ENCODE measurements at regions not wholly inside any gene's neighbourhood (a gene's known extent, or its start where the extent isn't known, plus 50 kb on each side); places are given as distances from the start of the nearest gene placed in this dataset.
A peak's percentile ranks its signal among the peaks of the same experiment; 100 is the strongest.

DNA sequence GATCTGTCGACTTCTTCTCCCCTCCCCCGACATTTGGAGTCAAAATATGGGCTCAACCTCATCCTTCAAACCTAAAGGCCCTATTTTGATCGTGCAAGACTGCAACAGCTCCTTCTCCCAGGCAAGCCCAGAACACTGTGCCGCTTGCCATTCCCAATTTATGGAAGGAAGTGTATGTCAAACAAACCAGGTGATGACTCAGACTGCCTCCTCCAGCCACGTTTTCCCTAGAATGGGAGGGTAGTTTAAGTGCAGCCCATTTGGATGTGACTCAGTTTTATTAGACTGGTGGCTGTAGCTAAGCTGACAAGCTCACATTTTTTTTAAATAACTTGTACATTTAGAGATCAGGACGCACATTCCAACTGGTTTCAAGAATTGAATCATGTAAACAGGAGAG is 570.4 kb upstream of the DIPK2B start:
- H3K4me3 ChIP-seq (ENCODE audit: control insufficient read depth, low read depth, low read length): peak overlapping the region; percentile 53
- TF ChIP-seq, protein P1, sequence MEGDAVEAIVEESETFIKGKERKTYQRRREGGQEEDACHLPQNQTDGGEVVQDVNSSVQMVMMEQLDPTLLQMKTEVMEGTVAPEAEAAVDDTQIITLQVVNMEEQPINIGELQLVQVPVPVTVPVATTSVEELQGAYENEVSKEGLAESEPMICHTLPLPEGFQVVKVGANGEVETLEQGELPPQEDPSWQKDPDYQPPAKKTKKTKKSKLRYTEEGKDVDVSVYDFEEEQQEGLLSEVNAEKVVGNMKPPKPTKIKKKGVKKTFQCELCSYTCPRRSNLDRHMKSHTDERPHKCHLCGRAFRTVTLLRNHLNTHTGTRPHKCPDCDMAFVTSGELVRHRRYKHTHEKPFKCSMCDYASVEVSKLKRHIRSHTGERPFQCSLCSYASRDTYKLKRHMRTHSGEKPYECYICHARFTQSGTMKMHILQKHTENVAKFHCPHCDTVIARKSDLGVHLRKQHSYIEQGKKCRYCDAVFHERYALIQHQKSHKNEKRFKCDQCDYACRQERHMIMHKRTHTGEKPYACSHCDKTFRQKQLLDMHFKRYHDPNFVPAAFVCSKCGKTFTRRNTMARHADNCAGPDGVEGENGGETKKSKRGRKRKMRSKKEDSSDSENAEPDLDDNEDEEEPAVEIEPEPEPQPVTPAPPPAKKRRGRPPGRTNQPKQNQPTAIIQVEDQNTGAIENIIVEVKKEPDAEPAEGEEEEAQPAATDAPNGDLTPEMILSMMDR (IDR thresholded peaks at IDR 0.05; ENCODE audit: control insufficient read depth, insufficient read depth, low read depth, low read length, missing control alignments): no peak
- peak; percentile 92 for DNase-seq (ENCODE audit: low read depth)

DNA sequence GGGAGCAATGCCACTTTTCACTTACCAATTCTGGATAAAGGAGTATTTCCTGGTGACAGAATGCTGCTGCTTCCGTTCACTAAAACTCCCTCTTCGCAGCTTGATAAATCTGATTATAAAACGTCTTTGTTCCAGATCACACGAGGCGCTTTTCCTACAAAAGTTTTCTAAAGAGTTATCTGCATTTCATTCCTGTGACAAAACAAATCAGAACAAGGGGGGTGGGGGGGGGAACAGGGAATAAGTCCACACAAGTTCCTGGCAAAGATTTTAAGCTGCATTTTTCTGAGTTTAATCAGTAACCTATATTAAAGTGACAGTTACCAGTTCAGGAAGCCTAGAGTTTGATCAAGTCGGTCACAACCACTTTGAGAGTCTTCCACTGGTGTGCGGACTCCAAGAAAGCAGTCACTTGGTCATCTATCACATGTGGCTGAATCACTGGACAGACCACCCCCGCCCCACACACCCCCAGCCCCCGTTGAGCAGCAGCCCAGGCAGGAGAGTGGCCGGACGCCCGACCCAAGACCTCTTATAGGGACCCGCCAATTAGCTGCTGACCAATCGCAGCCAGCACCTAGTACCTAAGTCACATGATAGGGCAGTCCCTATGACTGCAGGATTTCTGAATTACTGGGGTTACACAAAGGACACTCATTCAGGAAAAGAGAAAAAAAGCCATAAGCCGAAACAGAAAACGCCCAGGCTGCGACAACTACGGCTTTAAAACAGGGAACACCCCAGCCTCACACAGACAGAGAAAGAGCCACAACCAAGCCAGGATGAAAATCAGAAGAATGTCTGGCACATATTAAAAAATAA is 569.3 kb upstream of the DIPK2B start:
- peak overlapping the region; percentile 53 for H3K4me3 ChIP-seq (ENCODE audit: control insufficient read depth, low read depth, low read length)
- TF ChIP-seq, protein P1 (IDR thresholded peaks at IDR 0.05; ENCODE audit: control insufficient read depth, insufficient read depth, low read depth, low read length, missing control alignments): no peak
- peak; percentile 80 for DNase-seq (ENCODE audit: low read depth)

DNA sequence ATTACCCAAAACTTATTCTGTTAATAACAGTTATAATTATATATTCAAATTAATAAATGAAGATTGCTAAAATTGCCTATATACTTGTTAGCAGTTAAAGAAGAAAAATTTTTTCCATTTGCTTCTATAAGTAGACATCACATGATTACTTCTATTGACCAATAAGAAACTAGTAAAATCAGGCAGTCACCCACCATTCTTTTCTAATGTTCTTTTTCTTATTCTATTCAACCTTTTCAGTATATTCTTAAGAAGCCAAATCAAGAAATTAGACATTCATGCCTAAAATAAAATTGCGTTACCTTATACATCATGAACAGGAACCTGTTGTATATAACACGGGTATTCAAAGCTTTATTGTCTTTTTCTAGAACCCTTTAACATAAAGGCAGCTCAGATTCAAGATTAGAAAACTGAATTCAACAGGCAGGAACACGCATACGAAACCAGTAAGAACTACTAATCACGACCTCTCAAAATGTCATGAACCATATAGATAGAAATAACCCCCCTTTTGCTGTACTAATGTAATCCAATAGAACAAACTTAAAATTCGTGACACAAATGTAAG is 568.1 kb upstream of the DIPK2B start:
- peak overlapping the region; percentile 53 for H3K4me3 ChIP-seq (ENCODE audit: control insufficient read depth, low read depth, low read length)
- TF ChIP-seq, protein P1 (IDR thresholded peaks at IDR 0.05; ENCODE audit: control insufficient read depth, insufficient read depth, low read depth, low read length, missing control alignments): no peak
- DNase-seq (ENCODE audit: low read depth): no peak

DNA sequence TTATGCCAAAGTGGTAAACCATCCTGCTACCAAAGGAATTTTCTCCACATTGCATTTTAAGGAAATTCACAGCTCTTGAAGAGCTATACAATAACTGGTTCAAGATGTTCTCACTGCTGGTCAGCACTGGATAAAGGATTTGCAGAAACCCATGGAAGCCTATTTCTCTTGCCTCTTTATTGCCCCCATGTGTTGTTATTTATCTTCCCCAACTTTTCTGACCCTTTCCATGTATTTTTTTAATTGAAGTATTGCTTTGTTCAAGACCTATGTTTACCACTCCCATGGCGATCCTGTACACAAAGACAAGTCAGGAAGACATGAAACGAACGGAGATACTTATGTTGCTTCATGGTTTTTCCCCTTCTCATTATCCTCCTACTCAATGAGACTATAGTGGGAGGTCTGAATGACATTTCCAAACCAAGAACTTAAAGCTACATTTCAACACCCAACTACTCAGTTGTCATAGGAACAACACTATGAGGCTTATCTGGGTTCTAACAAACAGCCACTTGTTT is 566.4 kb upstream of the DIPK2B start:
- no peak for DNase-seq (ENCODE audit: low read depth)
- TF ChIP-seq, protein P1 (IDR thresholded peaks at IDR 0.05; ENCODE audit: control insufficient read depth, insufficient read depth, low read depth, low read length, missing control alignments): no peak
- peak overlapping the region; percentile 53 for H3K4me3 ChIP-seq (ENCODE audit: control insufficient read depth, low read depth, low read length)

DNA sequence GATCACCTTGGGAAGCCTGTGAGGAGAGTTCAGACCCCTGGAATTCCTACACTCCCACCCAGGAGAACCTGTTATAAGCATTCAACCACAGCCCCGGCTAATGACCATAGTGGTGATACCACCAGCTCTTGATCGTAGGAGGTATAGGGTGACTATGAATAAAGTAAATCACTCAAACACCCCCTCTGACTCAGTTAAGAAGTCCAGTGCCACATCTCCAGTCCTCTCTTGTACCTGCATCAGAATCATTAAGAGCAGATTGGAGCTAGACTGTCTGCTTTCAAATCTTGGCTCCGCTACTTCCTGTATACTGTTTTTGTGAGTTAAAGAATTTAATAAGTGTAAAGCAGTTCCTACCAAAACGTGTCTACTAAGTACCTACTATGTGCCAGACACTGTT is 565.1 kb upstream of the DIPK2B start:
- peak overlapping the region; percentile 53 for H3K4me3 ChIP-seq (ENCODE audit: control insufficient read depth, low read depth, low read length)
- no peak for DNase-seq (ENCODE audit: low read depth)
- TF ChIP-seq, protein P1 (IDR thresholded peaks at IDR 0.05; ENCODE audit: control insufficient read depth, insufficient read depth, low read depth, low read length, missing control alignments): no peak

DNA sequence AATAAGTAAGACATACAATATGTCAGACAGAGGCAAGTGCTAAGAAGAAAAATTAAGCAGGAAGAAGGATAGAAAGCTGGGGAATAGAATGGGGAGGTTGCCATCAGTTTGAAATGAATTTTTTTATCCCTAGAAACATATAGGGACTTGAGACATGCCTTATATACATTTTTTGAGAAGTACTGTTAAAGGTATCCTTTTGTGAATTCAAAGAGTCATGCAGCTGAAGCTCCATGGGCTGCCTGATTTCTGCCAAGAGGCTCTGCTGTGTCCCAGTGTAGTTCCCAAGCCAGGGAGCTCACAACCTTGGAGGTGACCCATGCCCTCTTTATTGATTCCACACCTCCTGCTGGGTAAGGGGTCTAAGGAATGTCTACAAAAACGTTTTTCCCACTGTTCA is 564.6 kb upstream of the DIPK2B start:
- TF ChIP-seq, protein P1 (IDR thresholded peaks at IDR 0.05; ENCODE audit: control insufficient read depth, insufficient read depth, low read depth, low read length, missing control alignments): no peak
- DNase-seq (ENCODE audit: low read depth): no peak
- peak overlapping the region; percentile 53 for H3K4me3 ChIP-seq (ENCODE audit: control insufficient read depth, low read depth, low read length)

Measured in AG09309 (cell line).